ENCODE measurements at regions not wholly inside any gene's neighbourhood (a gene's known extent, or its start where the extent isn't known, plus 50 kb on each side); places are given as distances from the start of the nearest gene placed in this dataset.

- TF ChIP-seq POLR2A (IDR thresholded peaks at IDR 0.05; ENCODE audit: low read depth, low read length) (no peak), POLR2AphosphoS2 (IDR thresholded peaks at IDR 0.05; ENCODE audit: low read depth, low read length) (no peak)
Measured at GRCh38 chr2:2696733-2697455, 365.8 kb upstream of the MYT1L start.

Measured in GM12878 (cell line).